ENCODE measurements at regions not wholly inside any gene's neighbourhood (a gene's known extent, or its start where the extent isn't known, plus 50 kb on each side); places are given as distances from the start of the nearest gene placed in this dataset.
"Not testable (repeated sequence)": the region's sequence is repeated elsewhere in the genome, so short reads cannot be mapped to it uniquely, and the experiment has no call there.

DNA sequence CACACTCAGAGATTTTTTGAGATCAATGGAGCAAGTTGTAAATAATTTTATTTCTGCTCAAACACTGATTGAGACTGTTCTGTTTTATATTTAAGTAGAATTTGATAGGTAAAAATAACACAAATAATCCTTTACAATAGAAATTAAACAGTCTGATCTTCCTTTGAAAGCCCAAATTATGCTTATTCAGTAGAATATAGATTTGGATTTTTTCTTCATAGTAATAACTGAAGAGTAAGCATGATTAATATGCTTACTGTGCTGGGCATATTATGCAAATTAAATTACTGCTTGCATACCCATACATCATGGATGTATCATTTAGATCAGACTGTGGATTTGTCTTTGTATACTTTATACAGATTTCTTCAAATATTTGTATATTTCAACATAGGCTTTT is 121.4 kb downstream of the LEPR start:
- Histone ChIP-seq H2BK15ac (ENCODE audit: low read length) (no peak overlapping the region), H3K4me1 (ENCODE audit: control insufficient read depth in 2 of 2, insufficient read depth in 1 of 2, low read depth in 1 of 2, low read length in 2 of 2) (no peaks in the 10 kb centered on the region), H2BK5ac (ENCODE audit: low read length) (no peak overlapping the region), H3K27me3 (ENCODE audit: control insufficient read depth in 3 of 3, insufficient read depth in 3 of 3, low read depth in 1 of 3, low read length in 3 of 3) (no peaks in the 10 kb centered on the region), H3K9me3 (replicated peaks in 1 of 2; ENCODE audit: control insufficient read depth in 2 of 2, insufficient read depth in 1 of 2, low read depth in 1 of 2, low read length in 2 of 2) (no peaks in the 10 kb centered on the region), H2AFZ (ENCODE audit: low read length) (no peak overlapping the region), H3K18ac (ENCODE audit: low read length) (no peak overlapping the region), H2BK12ac (ENCODE audit: low read length) (no peak overlapping the region), H2BK120ac (ENCODE audit: low read depth, low read length) (no peak overlapping the region), H3K4me2 (ENCODE audit: insufficient read depth, low read length, poor library complexity, severe bottlenecking) (no peak overlapping the region), H4K8ac (ENCODE audit: low read depth, low read length) (no peak overlapping the region), H3K79me1 (ENCODE audit: low read depth, low read length) (no peaks in the 10 kb centered on the region), H3K14ac (ENCODE audit: low read length) (no peak overlapping the region), H3K9ac (ENCODE audit: low read depth, low read length, poor library complexity) (no peak overlapping the region), H3K27ac (replicated peaks; ENCODE audit: low read length) (no peak overlapping the region), H3K23ac (ENCODE audit: low read depth, low read length, poor library complexity) (no peak overlapping the region), H2AK5ac (ENCODE audit: low read depth, low read length) (no peak overlapping the region), H4K91ac (ENCODE audit: low read depth, low read length, poor library complexity) (no peak overlapping the region), H3K36me3 (replicated peaks in 1 of 2; ENCODE audit: control insufficient read depth in 2 of 2, insufficient read depth in 2 of 2, low read length in 2 of 2) (no peaks in the 10 kb centered on the region), H3K4me3 (ENCODE audit: low read length in 2 of 2) (no peak overlapping the region), H3K4ac (ENCODE audit: low read length) (no peak overlapping the region)
- no peak for DNase-seq (ENCODE audit: low spot score)

DNA sequence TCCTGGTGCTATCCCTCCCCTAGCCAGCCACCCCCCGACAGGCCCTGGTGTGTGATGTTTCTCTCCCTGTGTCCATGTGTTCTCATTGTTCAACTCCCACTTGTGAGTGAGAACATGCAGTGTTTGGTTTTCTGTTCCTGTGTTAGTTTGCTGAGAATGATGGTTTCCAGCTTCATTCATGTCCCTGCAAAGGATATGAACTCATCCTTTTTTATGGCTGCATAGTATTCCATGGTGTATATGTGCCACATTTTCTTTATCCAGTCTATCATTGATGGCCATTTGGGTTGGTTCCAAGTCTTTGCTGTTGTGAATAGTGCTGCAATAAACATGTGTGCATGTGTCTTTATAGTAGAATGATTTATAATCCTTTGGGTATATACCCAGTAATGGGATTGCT is 122.1 kb downstream of the LEPR start:
- H2BK120ac ChIP-seq (ENCODE audit: low read depth, low read length); H2AFZ ChIP-seq (ENCODE audit: low read length); H3K14ac ChIP-seq (ENCODE audit: low read length); H3K4me1 ChIP-seq (ENCODE audit: control insufficient read depth in 2 of 2, insufficient read depth in 1 of 2, low read depth in 1 of 2, low read length in 2 of 2); H2BK5ac ChIP-seq (ENCODE audit: low read length); H4K8ac ChIP-seq (ENCODE audit: low read depth, low read length); H2BK12ac ChIP-seq (ENCODE audit: low read length); H3K18ac ChIP-seq (ENCODE audit: low read length); H3K23ac ChIP-seq (ENCODE audit: low read depth, low read length, poor library complexity); H3K79me1 ChIP-seq (ENCODE audit: low read depth, low read length); DNase-seq (ENCODE audit: low spot score); H3K36me3 ChIP-seq (replicated peaks in 1 of 2; ENCODE audit: control insufficient read depth in 2 of 2, insufficient read depth in 2 of 2, low read length in 2 of 2); H3K27me3 ChIP-seq (ENCODE audit: control insufficient read depth in 3 of 3, insufficient read depth in 3 of 3, low read depth in 1 of 3, low read length in 3 of 3); H3K4me3 ChIP-seq (ENCODE audit: low read length in 2 of 2); H2AK5ac ChIP-seq (ENCODE audit: low read depth, low read length); H4K91ac ChIP-seq (ENCODE audit: low read depth, low read length, poor library complexity); H3K4ac ChIP-seq (ENCODE audit: low read length); H2BK15ac ChIP-seq (ENCODE audit: low read length); H3K9ac ChIP-seq (ENCODE audit: low read depth, low read length, poor library complexity); H3K4me2 ChIP-seq (ENCODE audit: insufficient read depth, low read length, poor library complexity, severe bottlenecking); H3K27ac ChIP-seq (replicated peaks; ENCODE audit: low read length); H3K9me3 ChIP-seq (replicated peaks in 1 of 2; ENCODE audit: control insufficient read depth in 2 of 2, insufficient read depth in 1 of 2, low read depth in 1 of 2, low read length in 2 of 2): not testable (repeated sequence)
- no CpG with 5 or more reads among the region's 1 CpG for WGBS, 2 donors (ENCODE audit: extremely low coverage in 2 of 2, insufficient read length in 2 of 2, insufficient replicate concordance in 1 of 2)

DNA sequence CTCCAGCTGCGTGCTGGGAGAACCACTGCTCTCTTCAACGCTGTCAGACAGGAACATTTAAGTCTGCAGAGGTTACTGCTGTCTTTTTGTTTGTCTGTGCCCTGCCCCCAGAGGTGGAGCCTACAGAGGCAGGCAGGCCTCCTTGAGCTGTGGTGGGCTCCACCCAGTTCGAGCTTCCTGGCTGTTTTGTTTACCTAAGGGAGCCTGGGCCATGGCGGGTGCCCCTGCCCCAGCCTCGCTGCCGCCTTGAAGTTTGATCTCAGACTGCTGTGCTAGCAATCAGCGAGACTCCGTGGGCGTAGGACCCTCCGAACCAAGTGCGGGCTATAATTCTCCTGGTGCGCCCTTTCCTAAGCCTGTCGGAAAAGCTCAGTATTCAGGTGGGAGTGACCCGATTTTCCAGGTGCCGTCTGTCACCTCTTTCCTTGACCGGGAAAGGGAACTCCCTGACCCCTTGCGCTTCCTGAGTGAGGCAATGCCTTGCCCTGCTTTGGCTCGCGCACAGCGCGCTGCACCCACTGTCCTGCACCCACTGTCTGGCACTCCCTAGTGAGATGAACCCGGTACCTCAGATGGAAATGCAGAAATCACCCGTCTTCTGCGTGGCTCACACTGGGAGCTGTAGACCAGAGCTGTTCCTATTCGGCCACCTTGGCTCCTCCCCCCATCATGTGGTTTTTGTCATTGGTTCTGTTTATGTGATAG is 130.0 kb downstream of the LEPR start:
- not testable (repeated sequence) for DNase-seq (ENCODE audit: low spot score); H3K27ac ChIP-seq (replicated peaks; ENCODE audit: low read length); H3K9ac ChIP-seq (ENCODE audit: low read depth, low read length, poor library complexity); H3K36me3 ChIP-seq (replicated peaks in 1 of 2; ENCODE audit: control insufficient read depth in 2 of 2, insufficient read depth in 2 of 2, low read length in 2 of 2); H2AK5ac ChIP-seq (ENCODE audit: low read depth, low read length); H2BK12ac ChIP-seq (ENCODE audit: low read length); H3K79me1 ChIP-seq (ENCODE audit: low read depth, low read length); H2BK15ac ChIP-seq (ENCODE audit: low read length); H3K14ac ChIP-seq (ENCODE audit: low read length); H3K4me1 ChIP-seq (ENCODE audit: control insufficient read depth in 2 of 2, insufficient read depth in 1 of 2, low read depth in 1 of 2, low read length in 2 of 2); H3K18ac ChIP-seq (ENCODE audit: low read length); H3K23ac ChIP-seq (ENCODE audit: low read depth, low read length, poor library complexity); H3K4me3 ChIP-seq (ENCODE audit: low read length in 2 of 2); H3K4ac ChIP-seq (ENCODE audit: low read length); H3K27me3 ChIP-seq (ENCODE audit: control insufficient read depth in 3 of 3, insufficient read depth in 3 of 3, low read depth in 1 of 3, low read length in 3 of 3); H2BK5ac ChIP-seq (ENCODE audit: low read length); H3K4me2 ChIP-seq (ENCODE audit: insufficient read depth, low read length, poor library complexity, severe bottlenecking); H4K8ac ChIP-seq (ENCODE audit: low read depth, low read length); H4K91ac ChIP-seq (ENCODE audit: low read depth, low read length, poor library complexity); H2BK120ac ChIP-seq (ENCODE audit: low read depth, low read length); H3K9me3 ChIP-seq (replicated peaks in 1 of 2; ENCODE audit: control insufficient read depth in 2 of 2, insufficient read depth in 1 of 2, low read depth in 1 of 2, low read length in 2 of 2)
- H2AFZ ChIP-seq (ENCODE audit: low read length), result peak overlapping the region; percentile 29
- WGBS, 2 donors (ENCODE audit: extremely low coverage in 2 of 2, insufficient read length in 2 of 2, insufficient replicate concordance in 1 of 2), result no CpG with 5 or more reads among the region's 25 CpGs

DNA sequence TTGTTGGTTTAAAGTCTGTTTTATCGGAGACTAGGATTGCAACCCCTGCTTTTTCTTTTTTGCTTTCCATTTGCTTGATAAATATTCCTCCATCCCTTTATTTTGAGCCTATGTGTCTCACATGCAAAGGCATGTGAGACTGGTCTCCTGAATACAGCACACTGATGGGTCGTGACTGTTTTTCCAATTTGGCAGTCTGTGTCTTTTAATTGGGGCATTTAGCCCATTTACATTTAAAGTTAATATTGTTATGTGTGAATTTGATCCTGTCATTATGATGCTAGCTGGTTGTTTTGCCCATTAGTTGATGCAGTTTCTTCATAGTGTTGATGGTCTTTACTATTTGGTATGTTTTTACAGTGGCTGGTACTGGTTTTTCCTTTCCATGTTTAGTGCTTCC is 132.0 kb downstream of the LEPR start:
- not testable (repeated sequence) for H3K14ac ChIP-seq (ENCODE audit: low read length); H2BK15ac ChIP-seq (ENCODE audit: low read length); H3K27ac ChIP-seq (replicated peaks; ENCODE audit: low read length); H4K8ac ChIP-seq (ENCODE audit: low read depth, low read length); H3K9ac ChIP-seq (ENCODE audit: low read depth, low read length, poor library complexity); H3K36me3 ChIP-seq (replicated peaks in 1 of 2; ENCODE audit: control insufficient read depth in 2 of 2, insufficient read depth in 2 of 2, low read length in 2 of 2); H2BK5ac ChIP-seq (ENCODE audit: low read length); H3K23ac ChIP-seq (ENCODE audit: low read depth, low read length, poor library complexity); H2BK120ac ChIP-seq (ENCODE audit: low read depth, low read length); H4K91ac ChIP-seq (ENCODE audit: low read depth, low read length, poor library complexity); DNase-seq (ENCODE audit: low spot score); H3K4me1 ChIP-seq (ENCODE audit: control insufficient read depth in 2 of 2, insufficient read depth in 1 of 2, low read depth in 1 of 2, low read length in 2 of 2); H3K4me3 ChIP-seq (ENCODE audit: low read length in 2 of 2); H3K27me3 ChIP-seq (ENCODE audit: control insufficient read depth in 3 of 3, insufficient read depth in 3 of 3, low read depth in 1 of 3, low read length in 3 of 3); H2AK5ac ChIP-seq (ENCODE audit: low read depth, low read length); H3K18ac ChIP-seq (ENCODE audit: low read length); H3K4ac ChIP-seq (ENCODE audit: low read length); H3K4me2 ChIP-seq (ENCODE audit: insufficient read depth, low read length, poor library complexity, severe bottlenecking); H2AFZ ChIP-seq (ENCODE audit: low read length); H2BK12ac ChIP-seq (ENCODE audit: low read length); H3K79me1 ChIP-seq (ENCODE audit: low read depth, low read length); H3K9me3 ChIP-seq (replicated peaks in 1 of 2; ENCODE audit: control insufficient read depth in 2 of 2, insufficient read depth in 1 of 2, low read depth in 1 of 2, low read length in 2 of 2)
- WGBS, 2 donors (ENCODE audit: extremely low coverage in 2 of 2, insufficient read length in 2 of 2, insufficient replicate concordance in 1 of 2), result no CpG with 5 or more reads among the region's 2 CpGs
